ENCODE measurements at regions not wholly inside any gene's neighbourhood (a gene's known extent, or its start where the extent isn't known, plus 50 kb on each side); places are given as distances from the start of the nearest gene placed in this dataset.

DNA sequence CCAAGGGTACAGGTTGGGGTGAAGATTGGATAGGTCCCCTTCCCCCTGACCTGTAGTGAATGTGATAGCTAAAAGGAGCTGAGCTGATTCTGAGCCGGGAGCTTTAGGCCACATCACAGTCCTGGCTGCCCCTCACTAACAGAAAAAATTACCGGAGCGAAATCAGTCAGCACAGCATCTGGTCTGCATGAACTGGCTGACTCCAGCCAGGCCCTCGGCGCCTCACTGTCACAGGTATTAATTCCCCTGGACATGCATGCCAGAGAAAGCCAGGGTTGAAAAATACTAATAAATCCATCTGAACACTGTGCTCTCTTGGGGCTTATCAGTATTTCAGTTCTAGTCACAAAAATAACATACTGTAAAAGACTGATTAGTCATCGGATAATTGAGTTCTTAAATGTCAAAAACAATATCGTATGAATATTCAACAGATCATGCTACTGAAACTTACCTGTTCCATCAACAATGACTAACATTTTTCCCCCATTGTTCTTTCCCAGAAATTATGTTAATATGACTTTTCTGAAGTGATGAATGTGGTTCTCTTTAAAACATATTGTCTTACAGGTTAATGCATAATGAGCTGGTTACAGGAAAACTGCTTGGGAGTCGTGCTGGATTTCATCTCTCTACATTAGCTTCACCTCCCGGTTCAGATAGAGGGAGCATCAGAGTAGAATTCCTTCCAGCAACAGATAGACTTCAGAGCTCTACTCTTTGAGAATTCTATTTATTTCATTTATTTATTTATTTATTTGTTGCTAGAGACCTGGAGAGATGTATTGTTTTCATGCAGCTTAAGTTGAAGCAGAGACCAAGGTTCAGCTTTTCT, 387.7 kb downstream of the NXPE2 start:
- DNase-seq (ENCODE audit: insufficient read length, low spot score, missing footprints) = no peak
- H3K27ac ChIP-seq (ENCODE audit: low read depth, low read length) = no peak overlapping the region
- H3K4me2 ChIP-seq (ENCODE audit: insufficient read depth, low read length) = no peak overlapping the region
- H2AFZ ChIP-seq (ENCODE audit: low read length) = no peak overlapping the region
- H3K4me3 ChIP-seq (ENCODE audit: insufficient read depth, low read length) = no peak overlapping the region
- TF ChIP-seq, protein P1, sequence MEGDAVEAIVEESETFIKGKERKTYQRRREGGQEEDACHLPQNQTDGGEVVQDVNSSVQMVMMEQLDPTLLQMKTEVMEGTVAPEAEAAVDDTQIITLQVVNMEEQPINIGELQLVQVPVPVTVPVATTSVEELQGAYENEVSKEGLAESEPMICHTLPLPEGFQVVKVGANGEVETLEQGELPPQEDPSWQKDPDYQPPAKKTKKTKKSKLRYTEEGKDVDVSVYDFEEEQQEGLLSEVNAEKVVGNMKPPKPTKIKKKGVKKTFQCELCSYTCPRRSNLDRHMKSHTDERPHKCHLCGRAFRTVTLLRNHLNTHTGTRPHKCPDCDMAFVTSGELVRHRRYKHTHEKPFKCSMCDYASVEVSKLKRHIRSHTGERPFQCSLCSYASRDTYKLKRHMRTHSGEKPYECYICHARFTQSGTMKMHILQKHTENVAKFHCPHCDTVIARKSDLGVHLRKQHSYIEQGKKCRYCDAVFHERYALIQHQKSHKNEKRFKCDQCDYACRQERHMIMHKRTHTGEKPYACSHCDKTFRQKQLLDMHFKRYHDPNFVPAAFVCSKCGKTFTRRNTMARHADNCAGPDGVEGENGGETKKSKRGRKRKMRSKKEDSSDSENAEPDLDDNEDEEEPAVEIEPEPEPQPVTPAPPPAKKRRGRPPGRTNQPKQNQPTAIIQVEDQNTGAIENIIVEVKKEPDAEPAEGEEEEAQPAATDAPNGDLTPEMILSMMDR (IDR thresholded peaks at IDR 0.05; ENCODE audit: extremely low read depth, low read depth, low read length) = no peak
- no peaks in the 10 kb centered on the region for H3K9me3 ChIP-seq (ENCODE audit: low read depth, low read length)
- no peaks in the 10 kb centered on the region for H3K79me2 ChIP-seq (ENCODE audit: insufficient read depth, low read length)
- no peaks in the 10 kb centered on the region for H3K4me1 ChIP-seq (ENCODE audit: insufficient read depth, low read length)
- no peaks in the 10 kb centered on the region for H4K20me1 ChIP-seq (ENCODE audit: insufficient read depth, low read length)
- H3K36me3 ChIP-seq (ENCODE audit: insufficient read depth, low read length) = no peaks in the 10 kb centered on the region
- H3K27me3 ChIP-seq (ENCODE audit: insufficient read depth, low read length) = no peaks in the 10 kb centered on the region

DNA sequence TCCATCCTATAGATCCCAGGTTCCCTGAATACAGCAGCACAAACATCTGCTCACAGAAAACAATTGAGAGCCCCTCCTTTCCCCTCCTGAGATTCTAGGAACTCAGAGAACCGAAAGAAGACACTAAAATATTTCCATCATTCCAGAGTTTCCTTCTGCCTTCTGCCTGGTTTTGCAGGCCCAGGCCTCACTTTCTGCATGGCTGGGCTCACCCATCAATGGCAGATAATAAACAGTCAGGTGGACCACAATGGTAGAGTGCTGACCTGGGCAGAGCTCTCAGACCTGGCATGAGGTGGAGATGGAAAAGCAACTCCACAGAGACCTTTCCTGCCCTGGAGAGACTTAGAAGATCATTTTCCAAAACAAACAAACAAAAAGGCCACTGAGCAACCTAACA, 389.1 kb downstream of the NXPE2 start:
- TF ChIP-seq, protein P1 (IDR thresholded peaks at IDR 0.05; ENCODE audit: extremely low read depth, low read depth, low read length) = no peak
- no peak overlapping the region for H3K27ac ChIP-seq (ENCODE audit: low read depth, low read length)
- no peak for DNase-seq (ENCODE audit: insufficient read length, low spot score, missing footprints)
- no peaks in the 10 kb centered on the region for H3K36me3 ChIP-seq (ENCODE audit: insufficient read depth, low read length)
- H3K4me2 ChIP-seq (ENCODE audit: insufficient read depth, low read length) = no peak overlapping the region
- no peaks in the 10 kb centered on the region for H4K20me1 ChIP-seq (ENCODE audit: insufficient read depth, low read length)
- H3K4me3 ChIP-seq (ENCODE audit: insufficient read depth, low read length) = no peak overlapping the region
- H3K79me2 ChIP-seq (ENCODE audit: insufficient read depth, low read length) = no peaks in the 10 kb centered on the region
- no peak overlapping the region for H2AFZ ChIP-seq (ENCODE audit: low read length)
- no peaks in the 10 kb centered on the region for H3K9me3 ChIP-seq (ENCODE audit: low read depth, low read length)
- H3K27me3 ChIP-seq (ENCODE audit: insufficient read depth, low read length) = no peaks in the 10 kb centered on the region
- H3K4me1 ChIP-seq (ENCODE audit: insufficient read depth, low read length) = no peaks in the 10 kb centered on the region

DNA sequence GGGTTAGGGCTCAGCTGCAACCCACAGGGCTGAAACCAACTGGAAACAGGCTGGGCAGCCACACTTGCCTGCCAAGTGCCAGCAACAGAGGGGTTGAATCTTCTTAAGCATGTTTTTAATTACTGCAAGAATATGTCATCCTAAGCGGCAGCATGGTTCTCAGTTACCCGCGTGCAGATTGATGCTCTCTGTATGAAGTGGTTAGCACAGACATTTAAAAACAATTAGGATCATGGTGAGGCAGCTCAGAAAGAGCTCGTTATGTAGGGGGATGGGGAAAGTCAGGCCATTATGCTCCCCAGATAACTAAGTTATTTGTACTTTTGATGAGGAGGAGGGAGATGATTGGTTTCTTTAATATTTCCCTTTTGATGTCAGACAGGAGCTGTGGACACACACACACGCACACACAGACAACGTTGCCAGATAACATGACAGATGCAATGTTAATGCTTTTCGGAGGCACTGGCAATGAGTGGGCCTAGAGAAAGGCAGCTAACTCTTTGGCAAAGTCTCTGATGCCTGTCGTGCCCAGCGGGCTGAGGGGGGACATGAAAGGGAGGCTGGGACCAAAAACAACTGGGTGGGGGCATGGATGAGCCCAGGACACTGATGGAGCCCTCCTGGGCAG, 389.7 kb downstream of the NXPE2 start:
- Histone ChIP-seq H3K4me2 (ENCODE audit: insufficient read depth, low read length) (no peak overlapping the region), H4K20me1 (ENCODE audit: insufficient read depth, low read length) (no peaks in the 10 kb centered on the region), H3K36me3 (ENCODE audit: insufficient read depth, low read length) (no peaks in the 10 kb centered on the region), H3K4me1 (ENCODE audit: insufficient read depth, low read length) (no peaks in the 10 kb centered on the region), H3K79me2 (ENCODE audit: insufficient read depth, low read length) (no peaks in the 10 kb centered on the region), H3K27me3 (ENCODE audit: insufficient read depth, low read length) (no peaks in the 10 kb centered on the region), H3K4me3 (ENCODE audit: insufficient read depth, low read length) (no peak overlapping the region), H3K9me3 (ENCODE audit: low read depth, low read length) (no peaks in the 10 kb centered on the region), H3K27ac (ENCODE audit: low read depth, low read length) (no peak overlapping the region), H2AFZ (ENCODE audit: low read length) (no peak overlapping the region)
- TF ChIP-seq, protein P1 (IDR thresholded peaks at IDR 0.05; ENCODE audit: extremely low read depth, low read depth, low read length) = no peak
- no peak for DNase-seq (ENCODE audit: insufficient read length, low spot score, missing footprints)

DNA sequence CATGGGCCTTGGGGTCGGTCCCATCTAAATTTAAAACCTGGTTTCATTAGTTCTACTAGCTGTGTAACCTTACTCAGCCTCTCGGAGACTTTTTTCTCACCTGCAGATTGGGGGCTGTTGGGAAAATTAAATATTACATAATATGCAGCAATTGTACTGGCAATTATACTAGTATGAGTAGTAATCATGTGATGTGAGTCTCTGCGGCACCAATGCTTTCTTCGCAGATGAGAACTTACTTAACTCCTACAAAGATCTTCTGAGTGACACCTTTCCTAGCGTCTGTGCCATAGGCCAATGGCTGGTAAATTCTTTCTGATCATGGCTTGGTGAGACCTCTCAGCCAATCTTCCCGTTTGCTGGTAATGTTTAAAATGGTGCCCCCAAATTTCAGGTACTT, 391.3 kb downstream of the NXPE2 start:
- TF ChIP-seq, protein P1 (IDR thresholded peaks at IDR 0.05; ENCODE audit: extremely low read depth, low read depth, low read length) = no peak
- Histone ChIP-seq H3K27me3 (ENCODE audit: insufficient read depth, low read length) (no peaks in the 10 kb centered on the region), H2AFZ (ENCODE audit: low read length) (no peak overlapping the region), H3K9me3 (ENCODE audit: low read depth, low read length) (no peaks in the 10 kb centered on the region), H4K20me1 (ENCODE audit: insufficient read depth, low read length) (no peaks in the 10 kb centered on the region), H3K27ac (ENCODE audit: low read depth, low read length) (no peak overlapping the region), H3K79me2 (ENCODE audit: insufficient read depth, low read length) (no peaks in the 10 kb centered on the region), H3K4me1 (ENCODE audit: insufficient read depth, low read length) (no peaks in the 10 kb centered on the region), H3K36me3 (ENCODE audit: insufficient read depth, low read length) (no peaks in the 10 kb centered on the region), H3K4me2 (ENCODE audit: insufficient read depth, low read length) (no peak overlapping the region), H3K4me3 (ENCODE audit: insufficient read depth, low read length) (no peak overlapping the region)
- DNase-seq (ENCODE audit: insufficient read length, low spot score, missing footprints) = no peak
